ENCODE measurements at regions not wholly inside any gene's neighbourhood (a gene's known extent, or its start where the extent isn't known, plus 50 kb on each side); places are given as distances from the start of the nearest gene placed in this dataset.

GRCh38 chr11:69352715-69353319, 58.9 kb downstream of the MYEOV start:
- TF ChIP-seq CTCF (IDR thresholded peaks at IDR 0.05) (no peak), EZH2 (IDR thresholded peaks at IDR 0.05) (no peak)
